Tibial nerve (tissue), 3 donors: ENCODE measurements at regions not wholly inside any gene's neighbourhood (a gene's known extent, or its start where the extent isn't known, plus 50 kb on each side); places are given as distances from the start of the nearest gene placed in this dataset.

Source experiments
- CTCF ChIP-seq, 5 experiments: fragments of 200-600 bp in 3 of 5; fragments of 450-650 bp in 2 of 5; sonication (generic) in 3 of 5; IDR thresholded peaks; one replicate each; pipeline ENCODE4 v1.5.1; 2016 to 2019; ENCODE audit warnings: antibody characterized with exemption in 5 of 5, mild to moderate bottlenecking in 3 of 5, moderate library complexity in 2 of 5
- POLR2A ChIP-seq, 2 donors: fragments of 450-650 bp; IDR thresholded peaks; one replicate each; pipeline ENCODE4 v1.6.1; 2017; ENCODE audit warnings: antibody characterized with exemption in 2 of 2, mild to moderate bottlenecking in 2 of 2, moderate library complexity in 2 of 2

- TF ChIP-seq POLR2A (IDR thresholded peaks at IDR 0.05) (no peak), CTCF (IDR thresholded peaks at IDR 0.05) (no peak)
Measured at GRCh38 chr19:21622920-21623319, 117.5 kb downstream of the ZNF429 start.
